H1 (cell line): ENCODE measurements at regions not wholly inside any gene's neighbourhood (a gene's known extent, or its start where the extent isn't known, plus 50 kb on each side); places are given as distances from the start of the nearest gene placed in this dataset.

Source experiments
- CTCF ChIA-PET: fragments of 300-600 bp; sonication (Branson Sonifier 250); formaldehyde crosslinking; loops from one replicate; lab custom pipeline; 2021; ENCODE audit not compliant: partially characterized antibody; lab: Charles Lee
- POLR2A ChIA-PET: fragments of 300-600 bp; sonication (Branson Sonifier 250); formaldehyde crosslinking; loops from one replicate; lab custom pipeline; 2021; ENCODE audit warnings: inconsistent platforms; ENCODE audit not compliant: partially characterized antibody; lab: Charles Lee
- DNase-seq, 2 experiments: peaks; one replicate each; pipeline versions ENCODE4 v3.0.0 to v3.0.0-alpha.2; 2010 to 2022; ENCODE audit warnings: low spot score in 2 of 2, low read depth in 1 of 2, mixed read lengths in 1 of 2
- FAIRE-seq: peaks from 2 replicates; lab custom pipeline; 2011; peaks lifted over from hg19 to GRCh38; lab: Jason Lieb, UNC
- H2AFZ ChIP-seq: 2 replicates; pipeline ENCODE4 v1.8.1; 2012; ENCODE audit warnings: low read length, inconsistent platforms
- H2AK5ac ChIP-seq: 2 replicates; pipeline ENCODE4 v1.6.1; 2013; ENCODE audit warnings: low read depth, low read length
- H2BK120ac ChIP-seq: replicated peaks from 2 replicates; pipeline ENCODE3; 2013; ENCODE audit warnings: low read depth, low read length, inconsistent platforms
- H2BK12ac ChIP-seq: 2 replicates; pipeline ENCODE4 v1.6.1; 2013; ENCODE audit warnings: low read depth, low read length
- H2BK15ac ChIP-seq: 2 replicates; pipeline ENCODE4 v1.6.1; 2013; ENCODE audit warnings: low read length
- H2BK20ac ChIP-seq: 2 replicates; pipeline ENCODE4 v1.6.1; 2013; ENCODE audit warnings: low read length
- H2BK5ac ChIP-seq: 2 replicates; pipeline ENCODE4 v1.6.1; 2013; ENCODE audit warnings: low read depth, low read length
- H3K14ac ChIP-seq: 2 replicates; pipeline ENCODE4 v1.6.1; 2013; ENCODE audit warnings: inconsistent platforms; ENCODE audit not compliant: insufficient read length
- H3K18ac ChIP-seq: 2 replicates; pipeline ENCODE4 v1.6.1; 2013; ENCODE audit warnings: low read length; ENCODE audit errors: extremely low read depth
- H3K23ac ChIP-seq: 2 replicates; pipeline ENCODE4 v1.6.1; 2013; ENCODE audit warnings: inconsistent platforms; ENCODE audit not compliant: insufficient read length
- H3K23me2 ChIP-seq: 2 replicates; pipeline ENCODE4 v1.6.1; 2013; ENCODE audit warnings: low read depth, low read length
- H3K27ac ChIP-seq: 2 replicates; pipeline ENCODE4 v1.6.1; 2011; ENCODE audit warnings: low read depth, low read length, inconsistent platforms
- H3K27me3 ChIP-seq, 4 experiments: replicated peaks in 1 of 4; 1 replicate in 1 of 4; 2 replicates in 3 of 4; pipeline versions ENCODE4 v1.6.1 to v1.8.1; 2011 to 2013; ENCODE audit warnings: low read length in 3 of 4, mild to moderate bottlenecking in 3 of 4, inconsistent platforms in 2 of 4, mixed read lengths in 2 of 4, moderate library complexity in 1 of 4; ENCODE audit not compliant: control insufficient read depth in 3 of 4, insufficient read depth in 3 of 4; ENCODE audit errors: extremely low read depth in 1 of 4
- H3K36me3 ChIP-seq, 4 experiments: 2 replicates each; pipeline versions ENCODE4 v1.6.1 to v1.8.1; 2011 to 2013; ENCODE audit warnings: mild to moderate bottlenecking in 4 of 4, low read length in 3 of 4, moderate library complexity in 2 of 4, control low read depth in 1 of 4, inconsistent platforms in 1 of 4; ENCODE audit not compliant: insufficient read depth in 4 of 4, control insufficient read depth in 2 of 4
- H3K4ac ChIP-seq: replicated peaks from 2 replicates; pipeline ENCODE3; 2013; ENCODE audit warnings: low read length, low read depth, mixed read lengths, inconsistent platforms; ENCODE audit not compliant: insufficient read length
- H3K4me1 ChIP-seq, 4 experiments: replicated peaks in 1 of 4; 1 replicate in 1 of 4; 2 replicates in 3 of 4; pipeline versions ENCODE4 v1.6.1 to v1.8.1; 2011 to 2013; ENCODE audit warnings: low read length in 3 of 4, inconsistent platforms in 2 of 4, mixed read lengths in 1 of 4; ENCODE audit not compliant: insufficient read depth in 4 of 4, control insufficient read depth in 3 of 4
- H3K4me2 ChIP-seq, 2 experiments: 2 replicates each; pipeline versions ENCODE4 v1.6.1 to v1.8.1; 2011 to 2013; ENCODE audit warnings: low read depth in 2 of 2, low read length in 2 of 2, control low read depth in 1 of 2, inconsistent platforms in 1 of 2, mild to moderate bottlenecking in 1 of 2; ENCODE audit not compliant: insufficient read depth in 1 of 2
- H3K4me3 ChIP-seq, 4 experiments: fragments of 200-600, 300-600 bp in 1 of 4; sonication (generic), shearing (Covaris generic), sonication (Bioruptor Twin) in 1 of 4; 2 replicates each; pipeline versions ENCODE4 v1.5.1 to v1.8.1; 2011 to 2016; ENCODE audit warnings: low read length in 4 of 4, low read depth in 3 of 4, control low read depth in 2 of 4, inconsistent platforms in 2 of 4, mild to moderate bottlenecking in 2 of 4, mixed read lengths in 1 of 4, moderate library complexity in 1 of 4; ENCODE audit not compliant: insufficient read depth in 2 of 4; ENCODE audit errors: extremely low read depth in 1 of 4
- H3K56ac ChIP-seq: replicated peaks from 2 replicates; pipeline ENCODE3; 2013; ENCODE audit warnings: low read depth, mild to moderate bottlenecking, mixed read lengths, low read length, inconsistent platforms; ENCODE audit not compliant: insufficient read length
- H3K79me1 ChIP-seq: 2 replicates; pipeline ENCODE4 v1.6.1; 2013; ENCODE audit warnings: low read depth, low read length, control low read depth
- H3K79me2 ChIP-seq, 2 experiments: 2 replicates each; pipeline versions ENCODE4 v1.6.1 to v1.8.1; 2012 to 2013; ENCODE audit warnings: low read length in 2 of 2, mild to moderate bottlenecking in 2 of 2, inconsistent platforms in 1 of 2; ENCODE audit not compliant: insufficient read depth in 2 of 2, control insufficient read depth in 1 of 2
- H3K9ac ChIP-seq, 4 experiments: replicated peaks in 1 of 4; 1 replicate in 1 of 4; 2 replicates in 3 of 4; pipeline versions ENCODE4 v1.6.1 to v1.8.1; 2011 to 2013; ENCODE audit warnings: low read depth in 3 of 4, low read length in 3 of 4, control low read depth in 2 of 4, mild to moderate bottlenecking in 2 of 4, moderate library complexity in 2 of 4, inconsistent platforms in 1 of 4; ENCODE audit errors: extremely low read depth in 1 of 4
- H3K9me3 ChIP-seq, 2 experiments: 2 replicates each; pipeline versions ENCODE4 v1.6.1 to v1.8.1; 2012 to 2013; ENCODE audit warnings: mild to moderate bottlenecking in 2 of 2, moderate library complexity in 2 of 2, control low read depth in 1 of 2, inconsistent platforms in 1 of 2, low read depth in 1 of 2, low read length in 1 of 2, mixed read lengths in 1 of 2; ENCODE audit not compliant: insufficient read depth in 2 of 2
- H4K20me1 ChIP-seq, 2 experiments: replicated peaks in 1 of 2; 2 replicates each; pipeline versions ENCODE3 to v1.8.1; 2011 to 2013; ENCODE audit warnings: inconsistent platforms in 2 of 2, low read length in 2 of 2, mild to moderate bottlenecking in 1 of 2; ENCODE audit not compliant: insufficient read depth in 2 of 2, control insufficient read depth in 1 of 2
- H4K5ac ChIP-seq: 2 replicates; pipeline ENCODE4 v1.6.1; 2013; ENCODE audit warnings: low read length, low read depth, mixed read lengths, inconsistent platforms; ENCODE audit not compliant: insufficient read length
- H4K8ac ChIP-seq: 2 replicates; pipeline ENCODE4 v1.8.0; 2013; ENCODE audit warnings: mild to moderate bottlenecking, moderate library complexity, low read length, inconsistent platforms; ENCODE audit not compliant: insufficient read depth; ENCODE audit errors: extremely low read depth
- H4K91ac ChIP-seq: replicated peaks from 2 replicates; pipeline ENCODE3; 2013; ENCODE audit warnings: low read length, mixed read lengths, inconsistent platforms; ENCODE audit not compliant: insufficient read length
- ASH2L ChIP-seq: fragments of 200-600, 300-600 bp; sonication (generic); IDR thresholded peaks from one replicate; pipeline ENCODE4 v1.7.1; 2017; ENCODE audit warnings: low read length
- CBX8 ChIP-seq: fragments of 300-800, 300-1000 bp; sonication (generic); IDR thresholded peaks from 2 replicates; pipeline ENCODE4 v1.7.1; 2016; ENCODE audit warnings: low read depth, low read length, borderline replicate concordance
- EZH2 ChIP-seq: fragments of 200-600 bp; sonication (generic); IDR thresholded peaks from 2 replicates; pipeline ENCODE4 v1.7.1; 2012; ENCODE audit warnings: low read depth, mild to moderate bottlenecking, moderate library complexity, low read length, inconsistent platforms; ENCODE audit not compliant: severe bottlenecking
- GABPA ChIP-seq: IDR thresholded peaks from 2 replicates; pipeline ENCODE4 v1.6.1; 2011; ENCODE audit warnings: mild to moderate bottlenecking, low read length, moderate library complexity, borderline replicate concordance; ENCODE audit not compliant: insufficient read depth
- KDM1A ChIP-seq: fragments of 200-600, 300-600 bp; sonication (generic); IDR thresholded peaks from 2 replicates; pipeline ENCODE4 v1.7.1; 2016; ENCODE audit warnings: mild to moderate bottlenecking, low read length, borderline replicate concordance
- NRF1 ChIP-seq: IDR thresholded peaks from 2 replicates; pipeline ENCODE4 v1.6.1; 2011; ENCODE audit warnings: mild to moderate bottlenecking, low read depth, low read length, improper control_type of control experiment
- POU5F1 ChIP-seq: IDR thresholded peaks from 2 replicates; pipeline ENCODE4 v1.6.1; 2011; ENCODE audit warnings: low read depth, mild to moderate bottlenecking, low read length, moderate library complexity
- SIRT6 ChIP-seq: IDR thresholded peaks from one replicate; pipeline ENCODE4 v1.7.1; 2012; ENCODE audit warnings: low read length, inconsistent platforms
- SP2 ChIP-seq: IDR thresholded peaks from 2 replicates; pipeline ENCODE4 v1.6.1; 2012; ENCODE audit warnings: mild to moderate bottlenecking, low read length, inconsistent platforms
- SRF ChIP-seq: IDR thresholded peaks from 2 replicates; pipeline ENCODE4 v1.6.1; 2011; ENCODE audit warnings: mild to moderate bottlenecking, low read depth, low read length, moderate library complexity
- TAF1 ChIP-seq: IDR thresholded peaks from 2 replicates; pipeline ENCODE4 v1.6.1; 2011; ENCODE audit warnings: mild to moderate bottlenecking, low read depth, low read length
- TBP ChIP-seq: IDR thresholded peaks from 2 replicates; pipeline ENCODE4 v1.6.1; 2011; ENCODE audit warnings: low read depth, low read length, improper control_type of control experiment
- ZNF274 ChIP-seq: IDR thresholded peaks from 2 replicates; pipeline ENCODE4 v1.7.0; 2012; ENCODE audit warnings: low read length, borderline replicate concordance; ENCODE audit errors: extremely low read depth
- WGBS, 2 experiments: shearing (Covaris generic) in 1 of 2; methylation state at CpG; one replicate each; pipeline versions ENCODE4 v1.1.6 to v1.1.7; 2013 to 2015; ENCODE audit warnings: low lambda C conversion rate in 2 of 2, mixed read lengths in 2 of 2, inconsistent platforms in 1 of 2, low coverage in 1 of 2, missing lambda C conversion rate in 1 of 2; ENCODE audit not compliant: insufficient replicate concordance in 2 of 2, insufficient coverage in 1 of 2, insufficient read length in 1 of 2; ENCODE audit errors: extremely low coverage in 1 of 2, missing lambda C conversion rate in 1 of 2; 5-methylcytosine and 5-hydroxymethylcytosine counted together
- TF ChIP-seq, protein P1 (sequence below): IDR thresholded peaks from 2 replicates; pipeline ENCODE4 v1.6.1; 2012; ENCODE audit warnings: inconsistent platforms

- H3K23me2 ChIP-seq, result no peaks in the 10 kb centered on the region
- no peak overlapping the region for H2BK20ac ChIP-seq
- H4K20me1 ChIP-seq, result no peaks in the 10 kb centered on the region
- H4K5ac ChIP-seq, result no peak overlapping the region
- FAIRE-seq, result no peak
- H3K79me2 ChIP-seq, result no peaks in the 10 kb centered on the region
- no peak overlapping the region for H4K8ac ChIP-seq
- no peak overlapping the region for H3K9ac ChIP-seq
- ChIA-PET POLR2A (no interaction called here), CTCF (no interaction called here)
- no peak overlapping the region for H3K14ac ChIP-seq
- no peak overlapping the region for H2AK5ac ChIP-seq
- H3K4me2 ChIP-seq, result no peak overlapping the region
- H3K79me1 ChIP-seq, result no peaks in the 10 kb centered on the region
- no peak overlapping the region for H2BK15ac ChIP-seq
- H3K18ac ChIP-seq, result no peak overlapping the region
- no peak overlapping the region for H2BK12ac ChIP-seq
- H2BK120ac ChIP-seq, result no peak overlapping the region
- H2AFZ ChIP-seq, result peak overlapping the region; percentile 72
- H3K27ac ChIP-seq, result no peak overlapping the region
- H3K4me3 ChIP-seq, result no peak overlapping the region
- H3K4ac ChIP-seq, result no peak overlapping the region
- H3K4me1 ChIP-seq, result peaks cover 0 to 4% (median 1%) of the 10 kb centered on the region in 4 experiments; a peak in 1 of 7 replicates
- no peak overlapping the region for H3K56ac ChIP-seq
- no peaks in the 10 kb centered on the region for H3K9me3 ChIP-seq
- H3K23ac ChIP-seq, result no peak overlapping the region
- no peaks in the 10 kb centered on the region for H3K27me3 ChIP-seq
- DNase-seq, result no peak
- no peak overlapping the region for H4K91ac ChIP-seq
- WGBS, 2 experiments, result 75% methylated on average over 11 of the region's 11 CpGs; no CpG with 5 or more reads in 1 of the 2 experiments
- no peak overlapping the region for H2BK5ac ChIP-seq
- no peaks in the 10 kb centered on the region; a peak in 1 of 8 replicates for H3K36me3 ChIP-seq
- TF ChIP-seq NRF1 (no peak), CBX8 (no peak), ASH2L (no peak), ZNF274 (no peak), SP2 (no peak), TAF1 (no peak), TBP (no peak), SIRT6 (no peak), EZH2 (no peak), KDM1A (no peak), GABPA (no peak), POU5F1 (no peak), SRF (no peak)
- TF ChIP-seq, protein P1, sequence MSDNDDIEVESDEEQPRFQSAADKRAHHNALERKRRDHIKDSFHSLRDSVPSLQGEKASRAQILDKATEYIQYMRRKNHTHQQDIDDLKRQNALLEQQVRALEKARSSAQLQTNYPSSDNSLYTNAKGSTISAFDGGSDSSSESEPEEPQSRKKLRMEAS, result no peak
Observed at GRCh38 chr13:73138638-73139491, 80.1 kb downstream of the KLF5 start.
